HG02759 (cell line): ENCODE measurements at regions not wholly inside any gene's neighbourhood (a gene's known extent, or its start where the extent isn't known, plus 50 kb on each side); places are given as distances from the start of the nearest gene placed in this dataset.

Experiments used
- ATAC-seq: cut with Tn5 transposase; IDR thresholded peaks from one replicate; pipeline ENCODE4 v1.9.1; 2021; ENCODE audit warnings: mild to moderate bottlenecking, moderate library complexity; ENCODE audit not compliant: unreplicated experiment

DNA sequence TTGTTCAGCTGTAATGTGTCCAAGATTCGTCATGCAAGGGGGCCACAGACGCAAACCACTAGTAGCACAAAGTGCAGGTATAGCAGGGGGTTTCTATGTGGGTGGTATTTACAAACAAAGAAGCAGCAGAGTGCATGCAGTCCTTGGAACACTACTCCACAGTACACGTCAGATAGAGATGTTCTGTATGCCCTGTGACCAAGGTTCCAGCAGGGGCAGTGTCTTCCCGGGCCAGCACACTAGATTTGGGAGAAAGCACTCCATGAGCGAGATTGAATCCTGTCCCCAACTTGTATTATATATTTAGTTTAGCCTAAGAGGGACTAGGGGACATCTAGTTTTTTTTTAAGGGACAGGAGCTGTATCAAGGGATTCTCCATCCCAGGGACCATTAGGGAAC lies 54.4 kb upstream of the ESX1 start:
- ATAC-seq: no peak

DNA sequence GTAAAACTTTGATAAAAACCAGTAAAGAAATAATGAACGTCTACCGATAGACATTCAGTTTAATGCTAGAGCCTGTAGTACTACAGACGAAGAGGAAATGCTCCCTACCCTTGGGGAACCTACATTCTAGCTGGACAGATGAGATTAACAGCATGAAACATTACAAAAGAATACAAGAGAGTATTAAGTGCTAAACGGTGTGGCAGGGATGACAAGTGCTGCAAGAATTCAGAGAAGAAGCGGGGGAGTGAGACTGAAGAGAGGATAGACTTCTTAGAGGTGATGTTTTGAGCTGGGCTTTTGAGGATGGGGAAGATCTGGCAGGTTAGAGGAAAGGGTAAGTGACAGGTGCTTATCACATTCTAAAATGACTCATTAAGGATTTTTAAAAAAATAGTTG lies 52.6 kb upstream of the ESX1 start:
- no peak for ATAC-seq

- no peak for ATAC-seq
Observed at GRCh38 chrX:104306180-104306579, 51.4 kb upstream of the ESX1 start.
